Activated T-cell treated with anti-CD3 and anti-CD28 coated beads, Interleukin-2, amount 50 U/mL, for 4 hours (primary cell): ENCODE measurements at regions not wholly inside any gene's neighbourhood (a gene's known extent, or its start where the extent isn't known, plus 50 kb on each side); places are given as distances from the start of the nearest gene placed in this dataset.

Experiments used
- ATAC-seq, 2 donors: fragments of 200-7000 bp; cut with Tn5 transposase; one replicate each; pipeline ENCODE4 v1.10.0; 2021
- DNase-seq: peaks from one replicate; pipeline ENCODE4 v3.0.0-alpha.2; 2020
- H3K27me3 Mint-ChIP-seq: one replicate; pipeline ENCODE4 v1.8.0; 2021; ENCODE audit warnings: low read depth, mixed read lengths
- H3K36me3 Mint-ChIP-seq: one replicate; pipeline ENCODE4 v1.8.0; 2022; ENCODE audit warnings: mixed read lengths; ENCODE audit not compliant: insufficient read depth
- H3K4me1 Mint-ChIP-seq: one replicate; pipeline ENCODE4 v1.8.0; 2021; ENCODE audit warnings: low read depth, mixed read lengths
- H3K4me3 Mint-ChIP-seq: one replicate; pipeline ENCODE4 v1.8.0; 2021; ENCODE audit warnings: mild to moderate bottlenecking, moderate library complexity, mixed read lengths
- H3K9me3 Mint-ChIP-seq: one replicate; pipeline ENCODE4 v1.8.0; 2021; ENCODE audit warnings: mixed read lengths

DNA sequence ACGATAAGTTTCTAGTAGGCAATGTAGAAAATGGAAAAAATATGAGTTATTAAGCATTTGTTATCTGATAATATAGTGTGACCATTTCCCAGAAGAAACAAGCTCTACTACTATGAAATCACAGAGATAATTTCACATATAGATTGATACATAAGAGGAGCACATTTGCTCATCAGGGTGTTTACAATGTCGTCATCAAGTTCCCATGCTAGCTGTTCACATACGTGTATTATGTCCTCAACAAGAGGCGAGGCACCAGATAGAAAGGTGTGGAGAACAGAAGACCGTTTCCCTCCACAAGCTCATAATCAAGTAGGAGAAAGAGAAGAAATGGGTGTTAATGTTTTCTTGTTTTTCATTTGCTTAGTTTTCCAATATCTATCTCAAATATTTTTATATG is 326.1 kb upstream of the ARID1B start:
- Mint-ChIP-seq H3K27me3 (peaks cover 4% of the 10 kb centered on the region), H3K4me3 (no peak overlapping the region), H3K9me3 (no peaks in the 10 kb centered on the region), H3K4me1 (no peaks in the 10 kb centered on the region), H3K36me3 (no peaks in the 10 kb centered on the region)
- ATAC-seq (no peak), DNase-seq (no peak)

DNA sequence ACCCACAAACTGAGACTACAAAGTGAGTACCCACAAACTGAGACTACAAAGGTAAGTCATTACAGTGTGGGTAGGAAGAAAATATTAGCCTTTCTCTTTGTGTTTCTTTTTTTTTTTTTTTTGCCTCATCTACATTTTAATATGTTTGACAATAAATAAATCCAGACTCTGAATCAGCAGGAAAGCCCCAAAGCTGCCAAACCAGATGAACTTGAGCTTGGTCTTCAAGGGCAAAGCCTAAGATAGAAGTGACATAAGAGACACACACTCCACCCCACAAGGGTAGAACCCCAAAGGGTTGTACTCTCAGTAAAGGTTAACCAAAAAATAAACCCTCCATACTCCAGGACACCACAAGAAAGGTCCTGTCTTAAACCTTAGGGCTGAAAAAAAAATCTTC is 326.8 kb upstream of the ARID1B start:
- Mint-ChIP-seq H3K4me1 (no peaks in the 10 kb centered on the region), H3K9me3 (no peaks in the 10 kb centered on the region), H3K4me3 (no peak overlapping the region), H3K27me3 (peaks cover 4% of the 10 kb centered on the region), H3K36me3 (no peaks in the 10 kb centered on the region)
- ATAC-seq: no peak
- DNase-seq: no peak

DNA sequence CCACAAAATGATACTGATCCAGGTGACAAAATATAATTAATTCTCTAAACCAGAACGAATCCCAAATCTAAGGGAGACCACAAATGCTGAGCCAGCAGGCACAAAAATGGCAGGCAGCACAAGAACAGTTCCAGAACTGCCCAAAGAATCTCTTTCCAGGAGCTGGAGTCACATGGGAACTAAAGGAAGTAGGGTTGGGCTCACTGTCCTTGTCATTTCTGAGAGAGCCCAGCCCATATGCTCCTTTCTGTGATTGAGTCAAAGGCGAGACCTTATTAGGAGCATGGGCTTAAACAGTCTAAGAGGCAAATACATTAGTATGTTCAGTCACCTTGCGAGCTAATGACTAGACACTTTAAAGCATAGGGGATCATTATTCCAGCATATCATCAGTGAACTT is 327.6 kb upstream of the ARID1B start:
- H3K27me3 Mint-ChIP-seq: peaks cover 4% of the 10 kb centered on the region
- no peak overlapping the region for H3K4me3 Mint-ChIP-seq
- H3K9me3 Mint-ChIP-seq: no peaks in the 10 kb centered on the region
- no peaks in the 10 kb centered on the region for H3K4me1 Mint-ChIP-seq
- DNase-seq: no peak
- ATAC-seq: no peak
- no peaks in the 10 kb centered on the region for H3K36me3 Mint-ChIP-seq

DNA sequence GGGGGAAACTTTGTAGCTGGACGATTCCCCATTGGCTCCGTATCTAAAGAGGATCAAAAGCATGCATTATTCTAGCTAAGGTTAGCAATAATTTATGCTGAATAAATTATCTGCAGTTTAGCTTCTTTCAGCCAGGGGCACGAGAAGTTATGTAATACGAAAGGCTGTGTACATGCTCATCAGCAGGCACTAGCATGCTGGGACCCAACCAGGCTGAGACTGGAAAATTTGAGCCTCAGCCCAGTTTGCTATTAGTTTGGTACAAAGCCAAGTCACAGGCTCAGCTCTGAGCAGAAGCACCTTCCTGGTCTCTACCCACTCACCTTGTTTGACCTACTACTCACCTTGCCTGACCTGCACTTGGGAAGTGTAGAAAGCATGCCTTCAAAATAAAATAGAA is 328.1 kb upstream of the ARID1B start:
- ATAC-seq: no peak
- no peaks in the 10 kb centered on the region for H3K9me3 Mint-ChIP-seq
- DNase-seq: no peak
- peaks cover 1% of the 10 kb centered on the region for H3K27me3 Mint-ChIP-seq
- no peak overlapping the region for H3K4me3 Mint-ChIP-seq
- H3K4me1 Mint-ChIP-seq: no peaks in the 10 kb centered on the region
- no peaks in the 10 kb centered on the region for H3K36me3 Mint-ChIP-seq

DNA sequence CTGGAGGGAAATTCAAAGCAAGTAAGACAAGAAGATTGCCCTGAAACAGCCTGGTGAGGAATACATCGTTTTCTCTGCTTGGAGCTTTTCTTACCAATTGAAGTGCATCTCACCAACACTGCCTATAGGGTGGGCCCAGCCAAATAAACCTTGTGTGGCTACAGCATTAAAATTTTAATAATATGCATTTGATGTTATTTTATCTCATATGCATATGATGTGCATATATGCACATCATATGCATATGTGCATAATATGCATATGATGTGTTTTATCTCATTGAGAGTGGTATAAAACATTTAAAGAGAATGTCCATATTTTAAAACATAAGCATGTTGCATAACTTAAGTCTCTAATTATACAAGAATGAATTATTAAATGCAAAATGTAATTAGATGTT is 328.6 kb upstream of the ARID1B start:
- H3K27me3 Mint-ChIP-seq: no peaks in the 10 kb centered on the region
- H3K9me3 Mint-ChIP-seq: no peaks in the 10 kb centered on the region
- H3K36me3 Mint-ChIP-seq: no peaks in the 10 kb centered on the region
- DNase-seq (no peak), ATAC-seq (no peak)
- no peaks in the 10 kb centered on the region for H3K4me1 Mint-ChIP-seq
- H3K4me3 Mint-ChIP-seq: no peak overlapping the region

DNA sequence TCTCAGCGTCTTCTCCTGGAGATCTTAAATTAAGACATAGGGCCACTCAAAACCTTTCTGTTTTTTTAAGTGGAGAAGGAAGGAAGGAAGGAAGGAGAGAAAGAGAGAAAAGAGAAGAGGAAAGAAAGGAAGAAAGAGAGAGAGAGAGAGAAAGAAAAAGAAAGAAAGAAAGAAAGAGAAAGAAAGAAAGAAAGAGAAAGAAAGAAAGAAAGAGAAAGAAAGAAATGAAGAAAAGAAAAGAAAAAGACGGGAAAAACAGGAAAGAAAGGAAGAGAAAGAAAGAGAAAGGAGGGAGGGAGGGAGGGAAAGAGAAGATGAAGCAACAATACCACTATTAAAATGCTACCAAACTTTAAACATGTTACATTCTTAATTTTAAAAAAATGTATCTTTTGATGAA is 336.5 kb upstream of the ARID1B start:
- no peak for ATAC-seq

DNA sequence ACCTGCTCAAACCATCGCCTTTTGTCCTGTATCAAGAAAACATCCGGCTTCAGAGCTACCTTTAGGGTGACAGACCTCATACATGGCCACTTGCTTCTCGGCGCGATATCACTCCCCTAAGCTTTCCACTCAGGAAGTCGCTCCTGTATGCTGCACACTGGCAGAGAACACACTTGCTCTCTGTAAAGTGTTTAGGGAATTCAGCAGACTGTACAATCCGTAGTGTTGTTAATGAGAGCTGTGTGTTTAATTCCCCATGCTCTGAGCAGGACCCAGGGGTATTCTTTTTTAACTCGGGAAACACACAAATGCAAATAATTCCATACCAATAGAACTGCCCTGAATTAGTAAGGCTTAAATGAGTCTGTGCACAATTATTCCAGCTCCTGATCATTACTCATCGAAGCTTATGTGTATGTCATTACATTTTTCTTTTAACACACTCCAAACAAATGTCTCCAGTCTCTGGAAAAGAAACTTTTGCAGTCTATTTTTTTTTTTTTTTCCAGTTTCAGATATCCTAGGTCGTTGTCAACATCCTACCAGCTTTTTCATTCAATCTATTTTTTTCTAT is 338.7 kb upstream of the ARID1B start:
- DNase-seq: no peak
- H3K4me3 Mint-ChIP-seq: no peak overlapping the region
- peaks cover 4% of the 10 kb centered on the region for H3K27me3 Mint-ChIP-seq
- no peaks in the 10 kb centered on the region for H3K36me3 Mint-ChIP-seq
- no peak for ATAC-seq
- H3K9me3 Mint-ChIP-seq: no peaks in the 10 kb centered on the region
- no peaks in the 10 kb centered on the region for H3K4me1 Mint-ChIP-seq

More for the DNA sequence above, 336.5 kb upstream of the ARID1B start:
- no peaks in the 10 kb centered on the region for H3K36me3 Mint-ChIP-seq
- H3K4me3 Mint-ChIP-seq: no peak overlapping the region
- no peak for DNase-seq
- H3K27me3 Mint-ChIP-seq: peaks cover 4% of the 10 kb centered on the region
- H3K9me3 Mint-ChIP-seq: no peaks in the 10 kb centered on the region
- H3K4me1 Mint-ChIP-seq: no peaks in the 10 kb centered on the region

DNA sequence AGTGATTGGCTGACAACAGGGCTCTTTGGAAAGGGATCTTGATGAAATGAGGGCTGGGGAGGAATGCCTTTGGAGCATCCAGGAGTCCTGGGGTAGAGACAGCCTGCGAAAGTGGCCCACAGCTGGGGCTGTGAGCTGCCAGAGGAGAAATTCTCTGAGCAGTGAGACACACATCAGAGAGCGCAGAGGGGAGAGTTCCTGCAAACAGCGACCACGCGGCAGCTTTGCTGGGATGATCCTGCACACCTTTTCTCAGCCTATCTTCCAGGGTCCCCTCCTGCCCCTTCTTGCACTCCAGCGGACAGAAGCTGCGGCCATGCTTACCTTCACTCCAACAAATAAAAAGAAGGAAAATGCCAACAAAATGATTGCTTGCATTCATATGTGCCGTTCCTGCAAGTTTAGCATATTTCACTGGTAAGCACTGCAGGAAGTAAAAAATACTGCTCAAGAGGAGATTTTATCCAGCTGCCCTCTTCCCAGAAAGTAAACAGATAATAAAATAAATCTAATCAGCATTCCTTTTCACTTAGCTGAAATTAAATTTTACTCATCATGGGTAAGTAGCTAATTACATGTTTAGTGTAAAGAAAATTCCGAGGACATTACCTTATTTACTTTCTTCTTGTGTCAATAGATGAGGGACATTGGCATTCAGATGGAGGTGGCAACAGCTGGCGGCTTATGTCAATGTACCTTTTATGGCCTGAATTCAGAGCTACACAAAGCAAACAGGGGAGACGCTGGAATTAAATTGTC is 339.9 kb upstream of the ARID1B start:
- peaks cover 4% of the 10 kb centered on the region for H3K27me3 Mint-ChIP-seq
- H3K4me3 Mint-ChIP-seq: no peak overlapping the region
- H3K9me3 Mint-ChIP-seq: no peaks in the 10 kb centered on the region
- no peaks in the 10 kb centered on the region for H3K4me1 Mint-ChIP-seq
- ATAC-seq (no peak), DNase-seq (no peak)
- no peaks in the 10 kb centered on the region for H3K36me3 Mint-ChIP-seq

DNA sequence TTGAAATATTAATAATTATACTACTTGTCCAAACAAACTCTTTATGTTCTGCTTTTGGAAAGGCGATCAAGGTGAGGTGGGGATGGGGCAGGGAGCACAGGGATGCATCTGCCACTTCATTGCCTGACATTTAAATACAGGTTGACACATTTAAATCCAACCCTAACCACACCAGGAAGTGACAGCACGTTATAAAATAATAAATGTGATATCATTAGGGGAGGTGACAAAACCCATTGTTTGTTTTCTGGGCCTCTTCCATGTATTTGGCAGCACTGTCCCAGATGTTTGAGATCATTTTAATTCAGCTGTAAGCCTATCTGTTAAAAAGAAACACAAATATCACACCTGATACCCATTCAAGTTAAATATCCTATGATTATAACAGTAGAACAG is 342.4 kb upstream of the ARID1B start:
- no peaks in the 10 kb centered on the region for H3K9me3 Mint-ChIP-seq
- no peak for DNase-seq
- no peak for ATAC-seq
- H3K36me3 Mint-ChIP-seq: no peaks in the 10 kb centered on the region
- H3K4me1 Mint-ChIP-seq: no peaks in the 10 kb centered on the region
- no peaks in the 10 kb centered on the region for H3K27me3 Mint-ChIP-seq
- H3K4me3 Mint-ChIP-seq: no peak overlapping the region

DNA sequence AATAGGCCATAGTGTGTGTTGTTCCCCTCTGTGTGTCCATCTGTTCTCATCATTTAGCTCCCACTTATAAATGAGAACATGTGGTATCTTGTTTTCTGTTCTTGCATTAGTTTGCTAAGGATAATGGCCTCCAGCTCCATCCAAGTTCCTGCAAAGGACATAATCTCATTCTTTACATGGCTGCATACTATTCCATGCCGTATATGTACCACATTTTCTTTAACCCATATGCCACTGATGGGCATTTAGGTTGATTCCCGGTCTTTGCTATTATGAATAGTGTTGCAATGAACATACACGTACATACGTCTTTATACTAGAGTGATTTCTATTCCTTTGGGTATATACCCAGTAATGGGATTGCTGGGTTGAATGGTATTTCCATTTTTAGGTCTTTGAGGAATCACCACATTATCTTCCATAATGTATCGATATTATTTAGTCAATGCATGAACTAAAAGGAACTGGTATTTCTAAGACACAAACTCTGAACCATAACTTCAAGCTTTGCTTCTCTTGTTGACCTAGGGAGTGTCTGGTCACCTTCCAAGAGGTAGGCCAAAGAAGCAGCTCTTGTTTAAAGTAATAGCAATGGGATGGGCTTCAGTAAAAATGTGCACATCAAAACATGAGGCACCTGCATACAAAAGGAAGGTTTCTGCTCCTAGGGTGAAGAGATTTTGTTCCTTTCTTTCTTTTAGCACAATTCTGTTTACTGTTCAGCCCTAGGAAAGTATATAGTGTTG is 343.0 kb upstream of the ARID1B start:
- H3K9me3 Mint-ChIP-seq: no peaks in the 10 kb centered on the region
- H3K4me1 Mint-ChIP-seq: no peaks in the 10 kb centered on the region
- DNase-seq: no peak
- H3K27me3 Mint-ChIP-seq: no peaks in the 10 kb centered on the region
- no peak overlapping the region for H3K4me3 Mint-ChIP-seq
- no peaks in the 10 kb centered on the region for H3K36me3 Mint-ChIP-seq
- ATAC-seq: no peak

DNA sequence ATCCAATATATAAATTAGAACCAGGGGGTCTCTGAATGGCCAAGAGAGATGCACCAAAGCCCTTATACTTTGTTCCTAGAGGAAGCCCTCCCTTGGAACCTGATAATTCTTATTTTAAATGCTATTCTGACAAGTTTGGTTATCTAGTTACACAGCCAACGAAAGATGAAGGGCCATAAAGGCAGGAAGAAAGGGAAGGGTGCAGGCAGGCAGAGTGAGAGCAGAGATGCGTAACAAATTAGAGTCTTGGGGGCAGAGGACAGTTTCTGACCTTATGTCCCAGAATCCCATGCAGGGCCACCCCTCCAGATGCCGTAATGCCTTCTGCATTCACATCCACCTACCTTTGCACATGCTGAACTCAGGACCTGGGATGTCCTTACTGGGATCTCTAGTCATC is 344.6 kb upstream of the ARID1B start:
- no peak overlapping the region for H3K4me3 Mint-ChIP-seq
- H3K9me3 Mint-ChIP-seq: no peaks in the 10 kb centered on the region

DNA sequence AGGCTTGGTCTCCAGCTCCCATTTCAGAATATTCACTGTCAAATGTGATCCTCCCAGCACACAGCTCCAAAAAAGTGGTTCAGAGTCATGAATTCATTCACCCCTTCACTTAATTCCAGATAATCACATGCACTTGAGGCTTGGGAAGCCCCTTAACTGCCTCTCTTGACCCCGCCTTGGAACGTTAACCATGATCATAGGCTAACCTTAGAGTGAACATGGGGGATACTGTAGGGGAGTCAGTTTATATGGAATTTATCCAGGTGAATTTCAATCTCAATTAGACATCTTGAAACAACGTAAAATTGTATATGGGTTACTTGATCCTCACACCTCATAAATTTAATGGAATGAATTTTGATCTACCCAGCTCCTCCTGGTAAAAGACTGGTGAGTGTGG is 346.8 kb upstream of the ARID1B start:
- H3K27me3 Mint-ChIP-seq: no peaks in the 10 kb centered on the region
- DNase-seq (no peak), ATAC-seq (no peak)
- no peaks in the 10 kb centered on the region for H3K4me1 Mint-ChIP-seq
- H3K4me3 Mint-ChIP-seq: no peak overlapping the region
- no peaks in the 10 kb centered on the region for H3K36me3 Mint-ChIP-seq
- H3K9me3 Mint-ChIP-seq: no peaks in the 10 kb centered on the region

More for the DNA sequence above, 344.6 kb upstream of the ARID1B start:
- no peak for ATAC-seq
- Mint-ChIP-seq H3K27me3 (no peaks in the 10 kb centered on the region), H3K36me3 (no peaks in the 10 kb centered on the region), H3K4me1 (no peaks in the 10 kb centered on the region)
- DNase-seq: no peak

DNA sequence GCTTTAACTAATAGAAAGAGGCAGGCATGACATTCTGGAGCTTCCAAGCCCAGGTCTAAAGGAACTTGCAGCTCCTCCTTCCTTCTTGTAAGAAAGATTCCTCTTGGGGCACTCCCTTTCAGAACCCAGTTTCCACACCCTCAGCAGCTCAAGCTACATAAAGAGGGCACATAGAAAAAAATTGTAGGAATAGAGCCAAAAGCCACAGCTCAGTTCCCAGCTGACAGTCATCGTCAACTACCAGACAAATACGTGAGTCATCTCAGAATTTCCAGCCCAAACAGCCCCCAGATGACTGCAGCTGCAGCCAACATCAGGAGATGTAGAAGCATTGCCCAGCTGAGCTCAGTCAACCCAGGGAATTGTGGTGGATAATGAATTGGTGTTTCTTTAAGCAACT is 349.8 kb upstream of the ARID1B start:
- ATAC-seq (no peak), DNase-seq (no peak)
- H3K4me1 Mint-ChIP-seq: peaks cover 24% of the 10 kb centered on the region
- no peaks in the 10 kb centered on the region for H3K9me3 Mint-ChIP-seq
- H3K4me3 Mint-ChIP-seq: no peak overlapping the region
- H3K36me3 Mint-ChIP-seq: no peaks in the 10 kb centered on the region
- no peaks in the 10 kb centered on the region for H3K27me3 Mint-ChIP-seq

DNA sequence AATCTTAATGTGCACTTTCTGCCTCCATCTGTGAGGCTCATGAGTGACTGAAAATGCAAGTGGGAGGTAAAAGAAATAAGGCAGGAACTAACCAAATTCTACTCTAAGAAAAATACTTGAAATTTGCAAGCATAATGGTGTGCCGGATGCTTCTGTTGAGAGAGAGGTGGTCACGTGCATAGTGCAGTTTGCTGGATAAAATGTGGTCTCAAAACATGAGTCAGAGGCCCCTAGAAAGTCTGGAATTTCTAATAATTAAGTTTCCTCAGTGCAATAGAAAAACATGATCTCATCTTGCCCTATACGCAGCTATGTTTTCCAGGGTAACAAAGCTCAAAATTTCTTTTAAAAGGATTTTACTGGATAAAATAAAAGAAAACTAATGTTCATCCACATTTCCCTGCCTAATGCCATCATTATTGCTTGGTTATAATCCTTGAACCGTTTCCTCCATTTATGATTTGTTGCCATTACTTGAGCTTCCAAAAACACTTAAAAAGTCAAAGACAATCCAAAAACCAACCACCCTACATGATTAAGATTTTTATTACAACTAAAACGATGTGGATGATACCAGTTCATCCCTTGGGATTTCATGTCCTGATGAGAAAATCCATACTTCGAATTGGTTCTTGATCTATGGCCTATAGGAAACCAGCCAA is 351.7 kb upstream of the ARID1B start:
- no peak overlapping the region for H3K4me3 Mint-ChIP-seq
- H3K36me3 Mint-ChIP-seq: no peaks in the 10 kb centered on the region
- ATAC-seq: no peak
- H3K4me1 Mint-ChIP-seq: peaks cover 28% of the 10 kb centered on the region
- DNase-seq: no peak
- no peaks in the 10 kb centered on the region for H3K27me3 Mint-ChIP-seq
- H3K9me3 Mint-ChIP-seq: no peaks in the 10 kb centered on the region
